WTC11 (cell line): ENCODE measurements at regions not wholly inside any gene's neighbourhood (a gene's known extent, or its start where the extent isn't known, plus 50 kb on each side); places are given as distances from the start of the nearest gene placed in this dataset.

Experiments
- CBFB ChIP-seq: sonication (generic); formaldehyde crosslinking; IDR thresholded peaks from 2 replicates; pipeline ENCODE4 v1.8.1; 2022; ENCODE audit warnings: mild to moderate bottlenecking, low read depth, missing genetic modification reagents
- CREB1 ChIP-seq: sonication (generic); formaldehyde crosslinking; IDR thresholded peaks from 2 replicates; pipeline ENCODE4 v1.8.0; 2023; ENCODE audit warnings: mild to moderate bottlenecking, missing genetic modification reagents
- CTCF ChIP-seq: fragments of 200-600 bp; IDR thresholded peaks from 2 replicates; pipeline ENCODE4 v1.8.0; 2022; ENCODE audit warnings: antibody characterized with exemption
- JUN ChIP-seq: sonication (generic); formaldehyde crosslinking; IDR thresholded peaks from 2 replicates; pipeline ENCODE4 v1.8.0; 2023; ENCODE audit warnings: mild to moderate bottlenecking, missing genetic modification reagents
- PREB ChIP-seq: sonication (generic); formaldehyde crosslinking; IDR thresholded peaks from 2 replicates; pipeline ENCODE4 v1.8.1; 2022; ENCODE audit warnings: mild to moderate bottlenecking, missing genetic modification reagents, moderate library complexity, borderline replicate concordance
- ZBTB21 ChIP-seq: sonication (generic); formaldehyde crosslinking; IDR thresholded peaks from 2 replicates; pipeline ENCODE4 v1.8.1; 2023; ENCODE audit warnings: mild to moderate bottlenecking, missing genetic modification reagents, borderline replicate concordance
- ZNF396 ChIP-seq: fragments of 250-450 bp; sonication (Bioruptor Pico); IDR thresholded peaks from 2 replicates; pipeline ENCODE4 v1.8.0; 2021; ENCODE audit warnings: mild to moderate bottlenecking, moderate library complexity, borderline replicate concordance
- TF ChIP-seq, protein P1 (sequence below): sonication (generic); formaldehyde crosslinking; IDR thresholded peaks from 2 replicates; pipeline ENCODE4 v1.8.0; 2023; ENCODE audit warnings: missing genetic modification reagents, mild to moderate bottlenecking, borderline replicate concordance
- TF ChIP-seq, protein P2 (sequence below): sonication (generic); formaldehyde crosslinking; IDR thresholded peaks from 2 replicates; pipeline ENCODE4 v1.8.1; 2022; ENCODE audit warnings: mild to moderate bottlenecking, moderate library complexity, missing genetic modification reagents

DNA sequence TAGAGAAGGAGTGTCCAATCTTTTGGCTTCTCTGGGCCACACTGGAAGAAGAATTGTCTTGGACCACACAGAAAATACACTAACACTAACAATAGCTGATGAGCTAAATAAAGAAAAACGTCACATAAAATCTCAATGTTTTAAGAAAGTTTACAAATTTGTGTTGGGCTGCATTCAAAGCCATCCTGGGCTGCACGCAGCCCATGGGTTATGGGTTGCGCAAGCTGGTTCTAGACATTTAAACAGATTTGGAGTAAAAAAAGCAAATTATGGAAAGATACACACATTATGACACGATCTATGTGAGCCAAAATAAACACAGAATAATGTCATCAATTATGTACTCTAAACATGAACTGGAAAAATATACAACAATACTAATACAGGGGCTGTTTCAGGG, 703.3 kb upstream of the LMCD1 start:
- TF ChIP-seq CTCF (no peak), JUN (no peak), CREB1 (CRISPR knock-in tag) (no peak), ZBTB21 (CRISPR knock-in tag) (no peak), PREB (CRISPR knock-in tag) (no peak), CBFB (CRISPR knock-in tag) (no peak), ZNF396 (CRISPR knock-in tag) (no peak)
- TF ChIP-seq, protein P1, sequence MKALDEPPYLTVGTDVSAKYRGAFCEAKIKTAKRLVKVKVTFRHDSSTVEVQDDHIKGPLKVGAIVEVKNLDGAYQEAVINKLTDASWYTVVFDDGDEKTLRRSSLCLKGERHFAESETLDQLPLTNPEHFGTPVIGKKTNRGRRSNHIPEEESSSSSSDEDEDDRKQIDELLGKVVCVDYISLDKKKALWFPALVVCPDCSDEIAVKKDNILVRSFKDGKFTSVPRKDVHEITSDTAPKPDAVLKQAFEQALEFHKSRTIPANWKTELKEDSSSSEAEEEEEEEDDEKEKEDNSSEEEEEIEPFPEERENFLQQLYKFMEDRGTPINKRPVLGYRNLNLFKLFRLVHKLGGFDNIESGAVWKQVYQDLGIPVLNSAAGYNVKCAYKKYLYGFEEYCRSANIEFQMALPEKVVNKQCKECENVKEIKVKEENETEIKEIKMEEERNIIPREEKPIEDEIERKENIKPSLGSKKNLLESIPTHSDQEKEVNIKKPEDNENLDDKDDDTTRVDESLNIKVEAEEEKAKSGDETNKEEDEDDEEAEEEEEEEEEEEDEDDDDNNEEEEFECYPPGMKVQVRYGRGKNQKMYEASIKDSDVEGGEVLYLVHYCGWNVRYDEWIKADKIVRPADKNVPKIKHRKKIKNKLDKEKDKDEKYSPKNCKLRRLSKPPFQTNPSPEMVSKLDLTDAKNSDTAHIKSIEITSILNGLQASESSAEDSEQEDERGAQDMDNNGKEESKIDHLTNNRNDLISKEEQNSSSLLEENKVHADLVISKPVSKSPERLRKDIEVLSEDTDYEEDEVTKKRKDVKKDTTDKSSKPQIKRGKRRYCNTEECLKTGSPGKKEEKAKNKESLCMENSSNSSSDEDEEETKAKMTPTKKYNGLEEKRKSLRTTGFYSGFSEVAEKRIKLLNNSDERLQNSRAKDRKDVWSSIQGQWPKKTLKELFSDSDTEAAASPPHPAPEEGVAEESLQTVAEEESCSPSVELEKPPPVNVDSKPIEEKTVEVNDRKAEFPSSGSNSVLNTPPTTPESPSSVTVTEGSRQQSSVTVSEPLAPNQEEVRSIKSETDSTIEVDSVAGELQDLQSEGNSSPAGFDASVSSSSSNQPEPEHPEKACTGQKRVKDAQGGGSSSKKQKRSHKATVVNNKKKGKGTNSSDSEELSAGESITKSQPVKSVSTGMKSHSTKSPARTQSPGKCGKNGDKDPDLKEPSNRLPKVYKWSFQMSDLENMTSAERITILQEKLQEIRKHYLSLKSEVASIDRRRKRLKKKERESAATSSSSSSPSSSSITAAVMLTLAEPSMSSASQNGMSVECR (CRISPR knock-in tag): no peak
- TF ChIP-seq, protein P2, sequence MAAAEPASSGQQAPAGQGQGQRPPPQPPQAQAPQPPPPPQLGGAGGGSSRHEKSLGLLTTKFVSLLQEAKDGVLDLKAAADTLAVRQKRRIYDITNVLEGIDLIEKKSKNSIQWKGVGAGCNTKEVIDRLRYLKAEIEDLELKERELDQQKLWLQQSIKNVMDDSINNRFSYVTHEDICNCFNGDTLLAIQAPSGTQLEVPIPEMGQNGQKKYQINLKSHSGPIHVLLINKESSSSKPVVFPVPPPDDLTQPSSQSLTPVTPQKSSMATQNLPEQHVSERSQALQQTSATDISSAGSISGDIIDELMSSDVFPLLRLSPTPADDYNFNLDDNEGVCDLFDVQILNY (CRISPR knock-in tag): no peak
